ENCODE measurements at regions not wholly inside any gene's neighbourhood (a gene's known extent, or its start where the extent isn't known, plus 50 kb on each side); places are given as distances from the start of the nearest gene placed in this dataset.

GRCh38 chr1:29455781-29456180 lies 219.5 kb downstream of the PTPRU start:
- ATAC-seq (no peak), FAIRE-seq (no peak), DNase-seq (ENCODE audit: low spot score) (no peak)
- Histone ChIP-seq H3K9me3 (ENCODE audit: low read length) (no peaks in the 10 kb centered on the region), H3K79me2 (ENCODE audit: insufficient read depth, low read length) (no peaks in the 10 kb centered on the region), H2AFZ (ENCODE audit: low read length) (no peak overlapping the region), H4K20me1 (ENCODE audit: insufficient read depth, low read length) (no peaks in the 10 kb centered on the region), H3K36me3 (replicated peaks in 1 of 2; ENCODE audit: control insufficient read depth in 1 of 2, insufficient read depth in 2 of 2, low read length in 2 of 2) (no peaks in the 10 kb centered on the region), H3K4me3 (replicated peaks in 1 of 3; ENCODE audit: insufficient read depth in 1 of 3, low read depth in 2 of 3, low read length in 3 of 3) (no peak overlapping the region), H3K4me2 (ENCODE audit: low read depth, low read length) (no peak overlapping the region), H3K27me3 (ENCODE audit: control insufficient read depth in 1 of 2, insufficient read depth in 2 of 2, low read length in 2 of 2) (no peaks in the 10 kb centered on the region; a peak in 1 of 5 replicates), H3K27ac (ENCODE audit: extremely low read length, insufficient read depth, low read length) (no peak overlapping the region), H3K4me1 (ENCODE audit: insufficient read depth, low read length) (peaks cover 17% of the 10 kb centered on the region), H3K9ac (ENCODE audit: insufficient read depth, low read depth, low read length) (no peak overlapping the region)
- intact Hi-C loops (cut with micrococcal nuclease; ENCODE audit: unreplicated experiment) (no loop called here), in situ Hi-C loops (cut with HindIII; ENCODE audit: extremely low pct_ligation_motif_present, low pct_unique_long_range_greater_than_20kb) (loop anchor here (10.0 kb wide), 1 partner anchor 221 kb away; the partner anchor contains the start of genes MECR and PTPRU)
- WGBS (ENCODE audit: low lambda C conversion rate), result 39% methylated on average over 5 of the region's 5 CpGs
- POLR2A ChIA-PET, result no interaction called here
- no TSS peak for BruUV-seq (replicated peaks)
- CTCF ChIA-PET (ENCODE audit: low intra/inter-chr PET ratio, low total read pairs), result no interaction called here
- TF ChIP-seq SMYD3 (CRISPR knock-in tag; IDR thresholded peaks at IDR 0.05), result no peak
- no peak for TF ChIP-seq ATF6 (CRISPR knock-in tag; conservative IDR thresholded peaks at IDR 0.05)
- no peak for TF ChIP-seq SOX6 (IDR thresholded peaks at IDR 0.05)
- no peak for TF ChIP-seq SOX6 (CRISPR knock-in tag; IDR thresholded peaks at IDR 0.05)
- no peak for TF ChIP-seq ZFP36L2 (CRISPR knock-in tag; IDR thresholded peaks at IDR 0.05)
- no peak for TF ChIP-seq ZBTB26 (CRISPR knock-in tag; IDR thresholded peaks at IDR 0.05; ENCODE audit: borderline replicate concordance)
- TF ChIP-seq HMGA1 (CRISPR knock-in tag; conservative IDR thresholded peaks at IDR 0.05), result no peak
- TF ChIP-seq MXI1 (IDR thresholded peaks at IDR 0.05; ENCODE audit: borderline replicate concordance, low read depth, low read length), result no peak
- no peak for TF ChIP-seq ZMYM2 (CRISPR knock-in tag; IDR thresholded peaks at IDR 0.05)
- TF ChIP-seq ZFP91 (CRISPR knock-in tag; IDR thresholded peaks at IDR 0.05; ENCODE audit: borderline replicate concordance), result no peak
- TF ChIP-seq ONECUT2 (CRISPR knock-in tag; IDR thresholded peaks at IDR 0.05), result no peak
- no peak for TF ChIP-seq CSRNP1 (CRISPR knock-in tag; IDR thresholded peaks at IDR 0.05)
- TF ChIP-seq ZNF704 (CRISPR knock-in tag; IDR thresholded peaks at IDR 0.05; ENCODE audit: borderline replicate concordance), result no peak
- TF ChIP-seq NFIB (CRISPR knock-in tag; IDR thresholded peaks at IDR 0.05; ENCODE audit: borderline replicate concordance), result no peak
- TF ChIP-seq MEF2D (CRISPR knock-in tag; IDR thresholded peaks at IDR 0.05), result no peak
- no peak for TF ChIP-seq E2F5 (CRISPR knock-in tag; conservative IDR thresholded peaks at IDR 0.05)
